B cell (primary cell): ENCODE measurements at regions not wholly inside any gene's neighbourhood (a gene's known extent, or its start where the extent isn't known, plus 50 kb on each side); places are given as distances from the start of the nearest gene placed in this dataset.

Source experiments
- ATAC-seq: fragments of 200-7000 bp; cut with Tn5 transposase; one replicate; pipeline ENCODE4 v1.10.0; 2021; ENCODE audit warnings: low read depth, mild to moderate bottlenecking, moderate number of reproducible peaks, moderate library complexity
- CTCF ChIA-PET: fragments of 350-600 bp; sonication (Branson Sonifier 250); formaldehyde crosslinking; loops from one replicate; lab custom pipeline; 2021; ENCODE audit warnings: antibody characterized with exemption, inconsistent platforms; lab: Charles Lee
- POLR2A ChIA-PET: fragments of 350-600 bp; sonication (Branson Sonifier 250); formaldehyde crosslinking; loops from one replicate; lab custom pipeline; 2021; ENCODE audit warnings: antibody characterized with exemption; lab: Charles Lee
- DNase-seq: peaks from one replicate; pipeline ENCODE4 v3.0.0; 2013
- H2AFZ ChIP-seq: 2 replicates; pipeline ENCODE4 v1.6.1; 2012; ENCODE audit warnings: mild to moderate bottlenecking, low read depth, low read length; ENCODE audit not compliant: insufficient read depth, poor library complexity, severe bottlenecking
- H3K27ac ChIP-seq, 2 donors: 1 replicate in 1 of 2; 2 replicates in 1 of 2; pipeline ENCODE4 v1.5.1; 2012 to 2013; ENCODE audit warnings: low read length in 2 of 2, mild to moderate bottlenecking in 2 of 2, moderate library complexity in 1 of 2
- H3K27me3 ChIP-seq, 4 experiments: fragments of 200-600 bp in 1 of 4; sonication (generic) in 1 of 4; replicated peaks in 1 of 4; 1 replicate in 2 of 4; 2 replicates in 2 of 4; pipeline versions ENCODE4 v1.6.1 to v1.7.0; 2013 to 2016; ENCODE audit warnings: low read length in 3 of 4, mild to moderate bottlenecking in 2 of 4, mixed read lengths in 1 of 4, moderate library complexity in 1 of 4; ENCODE audit not compliant: insufficient read depth in 4 of 4, control insufficient read depth in 3 of 4; ENCODE audit errors: control extremely low read depth in 1 of 4
- H3K36me3 ChIP-seq, 2 experiments: replicated peaks in 1 of 2; 1 replicate in 1 of 2; 2 replicates in 1 of 2; pipeline versions ENCODE4 v1.6.1 to v1.7.1; 2013; ENCODE audit warnings: low read length in 1 of 2; ENCODE audit not compliant: insufficient read depth in 2 of 2, control insufficient read depth in 1 of 2; ENCODE audit errors: control extremely low read depth in 1 of 2, extremely low read depth in 1 of 2
- H3K4me1 ChIP-seq, 2 donors: fragments of 200-600 bp in 1 of 2; sonication (generic) in 1 of 2; 1 replicate in 1 of 2; 2 replicates in 1 of 2; pipeline versions ENCODE4 v1.5.1 to v1.6.1; 2013 to 2017; ENCODE audit warnings: low read length in 2 of 2; ENCODE audit not compliant: control insufficient read depth in 2 of 2, insufficient read depth in 2 of 2
- H3K4me2 ChIP-seq: replicated peaks from 2 replicates; pipeline ENCODE3; 2012; ENCODE audit warnings: mild to moderate bottlenecking, low read depth, low read length; ENCODE audit not compliant: poor library complexity, severe bottlenecking
- H3K4me3 ChIP-seq, 5 experiments: fragments of 200-600 bp in 1 of 5; sonication (generic) in 1 of 5; 1 replicate in 3 of 5; 2 replicates in 2 of 5; pipeline versions ENCODE4 v1.5.1 to v1.7.0; 2011 to 2016; ENCODE audit warnings: low read length in 4 of 5, mild to moderate bottlenecking in 4 of 5, low read depth in 2 of 5, control low read depth in 1 of 5, moderate library complexity in 1 of 5; ENCODE audit not compliant: insufficient read depth in 1 of 5; ENCODE audit errors: control extremely low read depth in 1 of 5, extremely low read depth in 1 of 5
- H3K79me2 ChIP-seq: fragments of 200-600 bp; sonication (generic); one replicate; pipeline ENCODE4 v1.6.0; 2016; ENCODE audit warnings: low read length; ENCODE audit not compliant: control insufficient read depth, insufficient read depth
- H3K9ac ChIP-seq: fragments of 200-600 bp; sonication (generic); 2 replicates; pipeline ENCODE4 v1.6.1; 2017; ENCODE audit warnings: mild to moderate bottlenecking, low read length, moderate library complexity
- H3K9me3 ChIP-seq, 3 donors: one replicate each; pipeline versions ENCODE4 v1.6.1 to v1.7.1; 2013; ENCODE audit warnings: low read length in 2 of 3; ENCODE audit not compliant: control insufficient read depth in 2 of 3, insufficient read depth in 1 of 3; ENCODE audit errors: control extremely low read depth in 1 of 3
- H4K20me1 ChIP-seq: 2 replicates; pipeline ENCODE4 v1.6.0; 2012; ENCODE audit warnings: mild to moderate bottlenecking, low read length; ENCODE audit not compliant: insufficient read depth, control insufficient read depth, poor library complexity, severe bottlenecking
- H3K27ac Mint-ChIP-seq: one replicate; pipeline ENCODE4 v1.8.0; 2021; ENCODE audit warnings: mixed read lengths
- H3K27me3 Mint-ChIP-seq: one replicate; pipeline ENCODE4 v1.8.0; 2021; ENCODE audit warnings: mixed read lengths
- H3K4me1 Mint-ChIP-seq: one replicate; pipeline ENCODE4 v1.8.0; 2021; ENCODE audit warnings: mixed read lengths
- H3K4me3 Mint-ChIP-seq: one replicate; pipeline ENCODE4 v1.8.0; 2021; ENCODE audit warnings: mixed read lengths
- H3K9me3 Mint-ChIP-seq: one replicate; pipeline ENCODE4 v1.8.0; 2022; ENCODE audit warnings: mixed read lengths; ENCODE audit not compliant: insufficient read depth
- CTCF ChIP-seq: fragments of 200-600 bp; IDR thresholded peaks from one replicate; pipeline ENCODE4 v1.8.0; 2022; ENCODE audit warnings: antibody characterized with exemption, mild to moderate bottlenecking
- EZH2 ChIP-seq: IDR thresholded peaks from 2 replicates; pipeline ENCODE4 v1.6.1; 2012; ENCODE audit warnings: borderline replicate concordance, low read depth, mild to moderate bottlenecking, moderate library complexity, low read length; ENCODE audit not compliant: insufficient read depth, poor library complexity, severe bottlenecking
- WGBS: methylation state at CpG from one replicate; pipeline ENCODE4 v1.1.5; 2013; ENCODE audit warnings: missing lambda C conversion rate; ENCODE audit not compliant: insufficient coverage; 5-methylcytosine and 5-hydroxymethylcytosine counted together
- intact Hi-C: fragments of 100-400 bp; cut with micrococcal nuclease; formaldehyde crosslinking; loops from one replicate; pipeline ENCODE4 v1.10.0; 2022

- H3K27ac ChIP-seq: no peak overlapping the region
- no peak overlapping the region for H2AFZ ChIP-seq
- CTCF ChIA-PET: interaction anchor here (1.0 kb wide), 1 partner anchor 11 kb away, joined by 3 read pairs; no protein-coding TSS in a partner anchor
- intact Hi-C loops: no loop called here
- no peak overlapping the region for H3K27ac Mint-ChIP-seq
- 97% methylated on average over 18 of the region's 18 CpGs for WGBS
- no peak overlapping the region for H3K4me3 ChIP-seq
- peaks cover 2% of the 10 kb centered on the region for H3K9me3 Mint-ChIP-seq
- no peaks in the 10 kb centered on the region for H4K20me1 ChIP-seq
- peaks cover 0 to 4% (median 0%) of the 10 kb centered on the region in 3 donors for H3K9me3 ChIP-seq
- POLR2A ChIA-PET: no interaction called here
- no peaks in the 10 kb centered on the region for H3K79me2 ChIP-seq
- no peaks in the 10 kb centered on the region for H3K4me1 ChIP-seq
- no peak overlapping the region for H3K4me3 Mint-ChIP-seq
- no peaks in the 10 kb centered on the region for H3K36me3 ChIP-seq
- no peak for DNase-seq
- H3K4me2 ChIP-seq: no peak overlapping the region
- TF ChIP-seq EZH2: no peak
- TF ChIP-seq CTCF: no peak
- H3K4me1 Mint-ChIP-seq: no peaks in the 10 kb centered on the region
- no peaks in the 10 kb centered on the region for H3K27me3 Mint-ChIP-seq
- H3K27me3 ChIP-seq: no peaks in the 10 kb centered on the region
- H3K9ac ChIP-seq: no peak overlapping the region
- no peak for ATAC-seq
Observed at GRCh38 chr1:244311784-244312532, 139.8 kb downstream of the ADSS2 start.

GRCh38 chr1:244313346-244313745 lies 138.4 kb downstream of the ADSS2 start:
- Histone ChIP-seq H3K36me3 (no peaks in the 10 kb centered on the region), H4K20me1 (no peaks in the 10 kb centered on the region), H3K4me2 (no peak overlapping the region), H2AFZ (no peak overlapping the region), H3K4me3 (no peak overlapping the region), H3K27ac (no peak overlapping the region), H3K9me3 (peaks cover 0 to 4% (median 0%) of the 10 kb centered on the region in 3 donors), H3K79me2 (no peaks in the 10 kb centered on the region), H3K4me1 (no peaks in the 10 kb centered on the region), H3K9ac (no peak overlapping the region), H3K27me3 (no peaks in the 10 kb centered on the region)
- Mint-ChIP-seq H3K9me3 (no peaks in the 10 kb centered on the region), H3K27ac (no peak overlapping the region), H3K4me1 (peaks cover 3% of the 10 kb centered on the region), H3K27me3 (no peaks in the 10 kb centered on the region), H3K4me3 (no peak overlapping the region)
- no peak for ATAC-seq
- ChIA-PET CTCF (interaction anchor here (0.6 kb wide), 1 partner anchor 363 kb away, joined by 4 read pairs; no protein-coding TSS in a partner anchor), POLR2A (no interaction called here)
- no peak for TF ChIP-seq CTCF
- no peak for TF ChIP-seq EZH2
- DNase-seq: no peak
- WGBS: 95% methylated on average over 6 of the region's 9 CpGs
- intact Hi-C loops: no loop called here
